ENCODE measurements at regions not wholly inside any gene's neighbourhood (a gene's known extent, or its start where the extent isn't known, plus 50 kb on each side); places are given as distances from the start of the nearest gene placed in this dataset.

DNA sequence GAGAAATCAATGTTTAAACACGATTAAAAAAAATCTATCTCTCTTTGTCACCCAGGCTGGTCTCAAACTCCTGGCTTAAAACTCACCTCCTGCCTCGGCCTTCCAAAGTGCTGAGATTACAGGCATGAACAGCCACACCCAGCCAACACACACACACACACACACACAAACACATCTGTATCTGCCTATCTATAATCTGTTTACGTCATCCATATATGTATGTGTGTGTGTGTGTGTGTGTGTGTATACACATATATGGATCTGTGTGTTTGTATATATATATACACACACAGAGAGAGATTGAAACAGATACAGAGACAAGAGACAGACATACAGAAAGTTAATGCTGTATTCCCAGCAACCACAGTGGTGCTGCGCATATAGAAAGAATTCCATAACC, 497.1 kb downstream of the DSC3 start:
- Mint-ChIP-seq H3K27me3 (ENCODE audit: low read depth) (no peaks in the 10 kb centered on the region), H3K27ac (peak overlapping the region in 1 of 3 experiments; percentile 72; a peak in 1 of 7 replicates), H3K9me3 (no peaks in the 10 kb centered on the region), H3K4me1 (no peaks in the 10 kb centered on the region), H3K4me3 (no peak overlapping the region), H3K36me3 (ENCODE audit: insufficient read depth in 1 of 3, low read depth in 3 of 3) (no peaks in the 10 kb centered on the region)
- Histone ChIP-seq H4K5ac (ENCODE audit: insufficient read length, low read depth, low read length) (no peak overlapping the region), H3K14ac (ENCODE audit: insufficient read depth, low read length) (no peak overlapping the region), H2BK20ac (ENCODE audit: low read depth, low read length, poor library complexity, severe bottlenecking) (no peak overlapping the region), H2BK120ac (ENCODE audit: low read depth, low read length, poor library complexity, severe bottlenecking) (no peak overlapping the region), H3K9me3 (ENCODE audit: control insufficient read depth, low read depth, low read length) (no peaks in the 10 kb centered on the region), H2BK15ac (ENCODE audit: low read depth, low read length) (no peak overlapping the region), H4K8ac (replicated peaks; ENCODE audit: insufficient read length, low read depth, low read length) (no peak overlapping the region), H3K79me2 (ENCODE audit: insufficient read depth, low read length) (no peaks in the 10 kb centered on the region), H3K4me1 (ENCODE audit: insufficient read depth, low read length) (no peaks in the 10 kb centered on the region), H2BK5ac (ENCODE audit: insufficient read length, low read length) (no peak overlapping the region), H3T11ph (ENCODE audit: low read length) (no peak overlapping the region), H3K27me3 (ENCODE audit: insufficient read depth, low read length) (no peaks in the 10 kb centered on the region), H2BK12ac (ENCODE audit: insufficient read length, low read depth, low read length) (no peak overlapping the region), H4K91ac (ENCODE audit: insufficient read length, low read depth, low read length) (no peak overlapping the region), H3K23ac (ENCODE audit: insufficient read length, low read depth, low read length) (no peak overlapping the region), H3K56ac (ENCODE audit: insufficient read length, low read depth, low read length) (no peak overlapping the region), H4K20me1 (ENCODE audit: control insufficient read depth, insufficient read depth, insufficient read length) (no peaks in the 10 kb centered on the region), H3K27ac (ENCODE audit: insufficient read length, low read depth, low read length) (no peak overlapping the region), H3K18ac (ENCODE audit: insufficient read length, low read depth, low read length) (no peak overlapping the region), H2AK5ac (ENCODE audit: insufficient read length, low read length) (no peak overlapping the region), H3K4ac (ENCODE audit: low read depth, low read length) (no peak overlapping the region), H3K79me1 (ENCODE audit: insufficient read depth, low read depth, low read length, poor library complexity, severe bottlenecking) (no peaks in the 10 kb centered on the region), H3K23me2 (ENCODE audit: insufficient read length, low read depth, low read length, poor library complexity, severe bottlenecking) (no peaks in the 10 kb centered on the region), H2AFZ (ENCODE audit: low read length) (no peak overlapping the region), H3K9ac (ENCODE audit: extremely low read depth, insufficient read length, low read length) (no peak overlapping the region), H3K4me2 (ENCODE audit: insufficient read depth, insufficient read length, low read length) (no peak overlapping the region)
- WGBS (ENCODE audit: extremely low coverage, insufficient read length, low lambda C conversion rate): no CpG with 5 or more reads among the region's 4 CpGs
- TF ChIP-seq, protein P1, sequence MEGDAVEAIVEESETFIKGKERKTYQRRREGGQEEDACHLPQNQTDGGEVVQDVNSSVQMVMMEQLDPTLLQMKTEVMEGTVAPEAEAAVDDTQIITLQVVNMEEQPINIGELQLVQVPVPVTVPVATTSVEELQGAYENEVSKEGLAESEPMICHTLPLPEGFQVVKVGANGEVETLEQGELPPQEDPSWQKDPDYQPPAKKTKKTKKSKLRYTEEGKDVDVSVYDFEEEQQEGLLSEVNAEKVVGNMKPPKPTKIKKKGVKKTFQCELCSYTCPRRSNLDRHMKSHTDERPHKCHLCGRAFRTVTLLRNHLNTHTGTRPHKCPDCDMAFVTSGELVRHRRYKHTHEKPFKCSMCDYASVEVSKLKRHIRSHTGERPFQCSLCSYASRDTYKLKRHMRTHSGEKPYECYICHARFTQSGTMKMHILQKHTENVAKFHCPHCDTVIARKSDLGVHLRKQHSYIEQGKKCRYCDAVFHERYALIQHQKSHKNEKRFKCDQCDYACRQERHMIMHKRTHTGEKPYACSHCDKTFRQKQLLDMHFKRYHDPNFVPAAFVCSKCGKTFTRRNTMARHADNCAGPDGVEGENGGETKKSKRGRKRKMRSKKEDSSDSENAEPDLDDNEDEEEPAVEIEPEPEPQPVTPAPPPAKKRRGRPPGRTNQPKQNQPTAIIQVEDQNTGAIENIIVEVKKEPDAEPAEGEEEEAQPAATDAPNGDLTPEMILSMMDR (conservative IDR thresholded peaks at IDR 0.05): no peak
- no peak for DNase-seq
